Kidney (tissue), 13 donors: ENCODE measurements at regions not wholly inside any gene's neighbourhood (a gene's known extent, or its start where the extent isn't known, plus 50 kb on each side); places are given as distances from the start of the nearest gene placed in this dataset.

Experiments
- DNase-seq, 5 donors: peaks; one replicate each; pipeline ENCODE4 v3.0.0-alpha.2; 2013 to 2020
- FAIRE-seq: peaks from 2 replicates; lab custom pipeline; 2012; peaks lifted over from hg19 to GRCh38; lab: Jason Lieb, UNC
- H3K27ac ChIP-seq, 2 donors: one replicate each; pipeline ENCODE4 v1.7.0; 2013; ENCODE audit warnings: low read depth in 2 of 2, low read length in 2 of 2, inconsistent platforms in 1 of 2
- H3K27me3 ChIP-seq: one replicate; pipeline ENCODE4 v1.7.1; 2013; ENCODE audit warnings: low read length, inconsistent platforms; ENCODE audit not compliant: control insufficient read depth, insufficient read depth
- H3K36me3 ChIP-seq, 3 donors: one replicate each; pipeline versions ENCODE4 v1.7.0 to v1.7.1; 2013; ENCODE audit warnings: low read length in 3 of 3, control low read depth in 1 of 3, inconsistent platforms in 1 of 3; ENCODE audit not compliant: insufficient read depth in 3 of 3, control insufficient read depth in 2 of 3
- H3K4me1 ChIP-seq, 3 donors: one replicate each; pipeline versions ENCODE4 v1.7.0 to v1.7.1; 2013; ENCODE audit warnings: low read length in 3 of 3, inconsistent platforms in 1 of 3, low read depth in 1 of 3; ENCODE audit not compliant: control insufficient read depth in 2 of 3, insufficient read depth in 2 of 3
- H3K4me3 ChIP-seq, 3 donors: one replicate each; pipeline versions ENCODE4 v1.7.0 to v1.8.1; 2013; ENCODE audit warnings: low read length in 3 of 3, control low read depth in 1 of 3, inconsistent platforms in 1 of 3
- H3K9ac ChIP-seq, 3 donors: one replicate each; pipeline versions ENCODE4 v1.7.0 to v1.7.1; 2013; ENCODE audit warnings: low read length in 3 of 3, control low read depth in 1 of 3, inconsistent platforms in 1 of 3
- H3K9me3 ChIP-seq, 3 donors: one replicate each; pipeline versions ENCODE4 v1.7.0 to v1.7.1; 2013; ENCODE audit warnings: low read length in 3 of 3, control low read depth in 1 of 3, inconsistent platforms in 1 of 3; ENCODE audit not compliant: control insufficient read depth in 2 of 3, insufficient read depth in 1 of 3
- CTCF ChIP-seq: IDR thresholded peaks from 3 replicates; pipeline ENCODE4 v1.5.1; 2012; ENCODE audit warnings: mild to moderate bottlenecking, moderate library complexity, borderline replicate concordance; ENCODE audit not compliant: insufficient read depth; ENCODE audit errors: extremely low read depth
- intact Hi-C: fragments of 100-400 bp; cut with DNase I; formaldehyde crosslinking; loops from one replicate; pipeline ENCODE4 v1.11.1; 2022
- donor health status: control.
- donor health status: control.
- donor health status: control.
- donor health status: control.
- donor health status: control.
- donor health status: DM: yes; HTN: yes; CAD: no.
- donor health status: Normal renal cell carcinoma (clear cell type).

GRCh38 chr9:7936996-7937395, 137.4 kb upstream of the DMAC1 start:
- Histone ChIP-seq H3K4me1 (no peaks in the 10 kb centered on the region), H3K4me3 (no peak overlapping the region), H3K27me3 (no peaks in the 10 kb centered on the region), H3K27ac (no peak overlapping the region), H3K9ac (no peak overlapping the region), H3K9me3 (peaks cover 0 to 10% (median 0%) of the 10 kb centered on the region in 3 donors), H3K36me3 (no peaks in the 10 kb centered on the region)
- no peak for TF ChIP-seq CTCF
- intact Hi-C loops = no loop called here
- DNase-seq (peak in 1 of 5 donors; percentile 22), FAIRE-seq (no peak)

- Histone ChIP-seq H3K4me1 (no peaks in the 10 kb centered on the region), H3K27me3 (no peaks in the 10 kb centered on the region), H3K4me3 (no peak overlapping the region), H3K27ac (no peak overlapping the region), H3K9ac (no peak overlapping the region), H3K36me3 (no peaks in the 10 kb centered on the region), H3K9me3 (peaks cover 0 to 10% (median 0%) of the 10 kb centered on the region in 3 donors)
- DNase-seq (no peak), FAIRE-seq (no peak)
- no peak for TF ChIP-seq CTCF
- intact Hi-C loops = no loop called here
Measured at GRCh38 chr9:7936163-7936562, 136.6 kb upstream of the DMAC1 start.

- no peaks in the 10 kb centered on the region for H3K27me3 ChIP-seq
- H3K4me3 ChIP-seq = no peak overlapping the region
- no peaks in the 10 kb centered on the region for H3K36me3 ChIP-seq
- intact Hi-C loops = no loop called here
- H3K4me1 ChIP-seq = no peaks in the 10 kb centered on the region
- H3K27ac ChIP-seq = no peak overlapping the region
- FAIRE-seq = no peak
- peaks cover 0 to 10% (median 0%) of the 10 kb centered on the region in 3 donors for H3K9me3 ChIP-seq
- no peak for TF ChIP-seq CTCF
- no peak overlapping the region for H3K9ac ChIP-seq
- no peak for DNase-seq
Measured at GRCh38 chr9:7935681-7936080, 136.1 kb upstream of the DMAC1 start.

- intact Hi-C loops = no loop called here
- DNase-seq = no peak
- FAIRE-seq = no peak
Measured at GRCh38 chr9:7932767-7933166, 133.2 kb upstream of the DMAC1 start.

More at GRCh38 chr9:7932767-7933166, 133.2 kb upstream of the DMAC1 start:
- Histone ChIP-seq H3K9ac (no peak overlapping the region), H3K27ac (no peak overlapping the region), H3K36me3 (no peaks in the 10 kb centered on the region), H3K4me3 (no peak overlapping the region), H3K4me1 (no peaks in the 10 kb centered on the region), H3K27me3 (no peaks in the 10 kb centered on the region), H3K9me3 (no peaks in the 10 kb centered on the region)
- TF ChIP-seq CTCF = no peak
